Breast epithelium (tissue), 4 donors: ENCODE measurements at regions not wholly inside any gene's neighbourhood (a gene's known extent, or its start where the extent isn't known, plus 50 kb on each side); places are given as distances from the start of the nearest gene placed in this dataset.

Experiments
- DNase-seq, 2 donors: peaks; one replicate each; pipeline ENCODE4 v3.0.0-alpha.2; 2019; ENCODE audit warnings: low spot score in 2 of 2
- H3K27ac ChIP-seq, 2 donors: fragments of 200-600 bp; sonication (generic) in 1 of 2; one replicate each; pipeline ENCODE4 v1.5.1; 2016 to 2019; ENCODE audit warnings: mild to moderate bottlenecking in 1 of 2
- H3K27me3 ChIP-seq, 2 donors: fragments of 200-600 bp; sonication (generic) in 1 of 2; one replicate each; pipeline versions ENCODE4 v1.5.1 to v1.6.0; 2017 to 2019; ENCODE audit warnings: control low read depth in 1 of 2, mild to moderate bottlenecking in 1 of 2
- H3K36me3 ChIP-seq: fragments of 200-600 bp; one replicate; pipeline ENCODE4 v1.5.1; 2019
- H3K4me1 ChIP-seq, 2 donors: fragments of 200-600 bp; sonication (generic); one replicate each; pipeline ENCODE4 v1.5.1; 2016 to 2019; ENCODE audit warnings: control low read depth in 1 of 2
- H3K4me3 ChIP-seq, 3 donors: fragments of 200-600 bp; sonication (generic); 1 replicate in 2 of 3; 2 replicates in 1 of 3; pipeline ENCODE4 v1.5.1; 2016 to 2019; ENCODE audit warnings: mild to moderate bottlenecking in 3 of 3, moderate library complexity in 2 of 3
- H3K9me3 ChIP-seq, 2 donors: fragments of 200-600 bp; sonication (generic) in 1 of 2; one replicate each; pipeline ENCODE4 v1.5.1; 2016 to 2019; ENCODE audit warnings: control low read depth in 1 of 2
- POLR2A ChIP-seq: fragments of 450-650 bp; IDR thresholded peaks from one replicate; pipeline ENCODE4 v1.6.1; 2016; ENCODE audit warnings: antibody characterized with exemption, mild to moderate bottlenecking, moderate library complexity
- POLR2AphosphoS5 ChIP-seq, 3 donors: sonication (generic); formaldehyde crosslinking; IDR thresholded peaks; one replicate each; pipeline ENCODE4 v1.6.1; 2017; ENCODE audit warnings: antibody characterized with exemption in 3 of 3
- intact Hi-C: fragments of 100-400 bp; cut with DNase I; formaldehyde crosslinking; loops from one replicate; pipeline ENCODE4 v1.15.1; 2023; ENCODE audit warnings: low total_unique reads
- TF ChIP-seq, protein P1 (sequence below), 3 donors: fragments of 450-650 bp; IDR thresholded peaks; one replicate each; pipeline ENCODE4 v1.5.1; 2016 to 2017; ENCODE audit warnings: antibody characterized with exemption in 3 of 3, mild to moderate bottlenecking in 3 of 3, moderate library complexity in 3 of 3

DNA sequence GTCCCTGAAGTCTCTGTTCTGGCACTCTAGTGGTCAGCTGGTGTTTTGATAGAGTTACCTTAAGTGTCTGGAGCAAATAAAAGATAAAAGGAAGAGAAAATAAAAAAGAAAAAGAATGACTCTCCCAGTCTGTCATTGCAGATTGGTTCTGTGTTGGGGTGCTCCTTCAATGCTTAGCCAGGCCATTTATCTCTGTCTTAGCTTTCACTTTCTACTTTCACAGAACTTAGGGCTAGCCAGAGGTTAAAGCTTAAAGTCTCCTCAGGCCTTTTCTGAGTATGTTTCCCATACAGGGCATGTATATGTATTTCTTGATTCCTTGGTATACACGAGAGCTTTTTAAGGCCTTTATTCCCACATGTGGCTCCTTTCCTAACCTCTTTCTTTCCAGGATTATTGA lies 83.1 kb upstream of the TEX13D start:
- DNase-seq = no peak
- H3K27ac ChIP-seq = no peak overlapping the region
- no peak overlapping the region for H3K4me3 ChIP-seq
- H3K36me3 ChIP-seq = no peaks in the 10 kb centered on the region
- H3K9me3 ChIP-seq = peaks cover 0 to 8% of the 10 kb centered on the region in 2 donors
- no peaks in the 10 kb centered on the region for H3K4me1 ChIP-seq
- intact Hi-C loops = no loop called here
- H3K27me3 ChIP-seq = peaks cover 0 to 15% of the 10 kb centered on the region in 2 donors
- TF ChIP-seq POLR2AphosphoS5 (IDR thresholded peaks at IDR 0.05) = no peak
- TF ChIP-seq POLR2A = no peak
- TF ChIP-seq, protein P1, sequence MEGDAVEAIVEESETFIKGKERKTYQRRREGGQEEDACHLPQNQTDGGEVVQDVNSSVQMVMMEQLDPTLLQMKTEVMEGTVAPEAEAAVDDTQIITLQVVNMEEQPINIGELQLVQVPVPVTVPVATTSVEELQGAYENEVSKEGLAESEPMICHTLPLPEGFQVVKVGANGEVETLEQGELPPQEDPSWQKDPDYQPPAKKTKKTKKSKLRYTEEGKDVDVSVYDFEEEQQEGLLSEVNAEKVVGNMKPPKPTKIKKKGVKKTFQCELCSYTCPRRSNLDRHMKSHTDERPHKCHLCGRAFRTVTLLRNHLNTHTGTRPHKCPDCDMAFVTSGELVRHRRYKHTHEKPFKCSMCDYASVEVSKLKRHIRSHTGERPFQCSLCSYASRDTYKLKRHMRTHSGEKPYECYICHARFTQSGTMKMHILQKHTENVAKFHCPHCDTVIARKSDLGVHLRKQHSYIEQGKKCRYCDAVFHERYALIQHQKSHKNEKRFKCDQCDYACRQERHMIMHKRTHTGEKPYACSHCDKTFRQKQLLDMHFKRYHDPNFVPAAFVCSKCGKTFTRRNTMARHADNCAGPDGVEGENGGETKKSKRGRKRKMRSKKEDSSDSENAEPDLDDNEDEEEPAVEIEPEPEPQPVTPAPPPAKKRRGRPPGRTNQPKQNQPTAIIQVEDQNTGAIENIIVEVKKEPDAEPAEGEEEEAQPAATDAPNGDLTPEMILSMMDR (IDR thresholded peaks at IDR 0.05) = no peak

DNA sequence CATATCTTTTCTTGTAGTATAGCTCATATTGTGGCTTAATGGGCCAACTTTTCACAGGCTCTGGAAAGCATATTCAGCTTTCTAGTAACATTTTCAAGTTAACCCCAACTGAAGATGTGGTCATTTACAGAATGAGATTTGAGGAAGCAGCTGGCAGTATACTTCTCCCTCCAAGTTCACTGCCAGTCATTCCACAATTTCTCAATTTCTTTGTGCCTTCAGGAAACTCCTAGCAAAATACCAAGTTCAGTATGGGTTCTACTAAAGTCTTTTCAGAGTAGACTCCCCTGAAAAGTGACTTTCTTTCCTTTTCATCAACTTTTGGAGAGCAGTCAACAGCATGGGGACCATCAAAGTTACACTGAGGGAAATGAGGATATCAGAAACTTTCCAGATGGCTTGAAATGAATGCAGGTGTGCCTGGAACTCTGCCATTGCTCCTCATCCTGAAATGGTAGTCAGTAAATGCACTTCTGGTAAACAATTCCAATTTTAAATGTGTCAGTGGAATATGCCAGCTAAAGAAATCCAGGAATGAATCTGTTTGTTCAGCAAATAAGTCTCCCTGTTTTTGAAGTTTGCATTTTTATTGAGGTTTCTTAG lies 81.5 kb upstream of the TEX13D start:
- H3K4me3 ChIP-seq = no peak overlapping the region
- H3K27ac ChIP-seq = no peak overlapping the region
- intact Hi-C loops = no loop called here
- H3K36me3 ChIP-seq = no peaks in the 10 kb centered on the region
- TF ChIP-seq, protein P1 (IDR thresholded peaks at IDR 0.05) = no peak
- TF ChIP-seq POLR2A (no peak), POLR2AphosphoS5 (IDR thresholded peaks at IDR 0.05) (no peak)
- peaks cover 0 to 8% of the 10 kb centered on the region in 2 donors for H3K9me3 ChIP-seq
- H3K4me1 ChIP-seq = no peaks in the 10 kb centered on the region
- H3K27me3 ChIP-seq = peaks cover 0 to 15% of the 10 kb centered on the region in 2 donors
- no peak for DNase-seq

DNA sequence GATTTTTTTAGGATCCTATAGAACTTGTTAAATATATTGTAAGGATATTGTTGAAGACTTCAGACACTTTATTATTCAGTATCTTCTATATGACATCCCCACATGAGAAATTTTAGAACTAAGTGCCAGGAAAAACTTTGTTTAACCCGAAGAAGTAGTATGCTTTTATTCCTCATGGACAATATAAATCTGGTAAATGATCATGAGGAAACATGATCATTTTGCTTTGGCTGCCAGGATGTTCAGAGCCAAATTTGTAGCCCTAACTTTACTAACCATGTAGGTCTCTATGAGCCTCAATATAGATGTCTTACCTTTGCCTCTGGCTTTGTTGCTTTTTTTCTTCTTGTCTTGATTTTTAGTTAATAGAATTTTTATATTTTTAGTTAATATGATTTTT lies 77.8 kb upstream of the TEX13D start:
- H3K4me1 ChIP-seq = no peaks in the 10 kb centered on the region
- intact Hi-C loops = no loop called here
- H3K36me3 ChIP-seq = no peaks in the 10 kb centered on the region
- TF ChIP-seq, protein P1 (IDR thresholded peaks at IDR 0.05) = no peak
- TF ChIP-seq POLR2AphosphoS5 (IDR thresholded peaks at IDR 0.05) (no peak), POLR2A (no peak)
- peaks cover 0 to 15% of the 10 kb centered on the region in 2 donors for H3K27me3 ChIP-seq
- H3K27ac ChIP-seq = no peak overlapping the region
- H3K9me3 ChIP-seq = no peaks in the 10 kb centered on the region
- no peak overlapping the region for H3K4me3 ChIP-seq
- DNase-seq = no peak

DNA sequence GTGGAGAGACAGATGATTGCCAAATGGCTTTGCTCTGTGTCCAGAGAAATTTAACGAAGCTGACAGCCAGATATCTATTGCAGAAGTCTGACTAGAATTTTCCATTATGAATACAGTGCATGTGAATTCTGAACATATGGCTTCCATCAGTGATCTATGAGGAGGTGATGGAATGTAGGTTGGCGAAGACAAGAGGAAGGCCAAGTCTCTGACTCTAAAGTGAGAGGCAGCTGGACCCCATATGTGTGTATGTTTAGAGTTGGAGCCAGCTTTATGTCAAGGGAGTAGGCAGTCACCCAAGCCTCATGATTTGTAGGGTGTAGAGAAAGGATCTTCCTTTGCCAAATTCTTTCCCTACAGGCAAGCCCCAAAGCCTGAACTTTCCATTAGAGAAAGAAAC lies 76.2 kb upstream of the TEX13D start:
- no peak for DNase-seq
- TF ChIP-seq POLR2AphosphoS5 (IDR thresholded peaks at IDR 0.05) (no peak), POLR2A (no peak)
- TF ChIP-seq, protein P1 (IDR thresholded peaks at IDR 0.05) = no peak

DNA sequence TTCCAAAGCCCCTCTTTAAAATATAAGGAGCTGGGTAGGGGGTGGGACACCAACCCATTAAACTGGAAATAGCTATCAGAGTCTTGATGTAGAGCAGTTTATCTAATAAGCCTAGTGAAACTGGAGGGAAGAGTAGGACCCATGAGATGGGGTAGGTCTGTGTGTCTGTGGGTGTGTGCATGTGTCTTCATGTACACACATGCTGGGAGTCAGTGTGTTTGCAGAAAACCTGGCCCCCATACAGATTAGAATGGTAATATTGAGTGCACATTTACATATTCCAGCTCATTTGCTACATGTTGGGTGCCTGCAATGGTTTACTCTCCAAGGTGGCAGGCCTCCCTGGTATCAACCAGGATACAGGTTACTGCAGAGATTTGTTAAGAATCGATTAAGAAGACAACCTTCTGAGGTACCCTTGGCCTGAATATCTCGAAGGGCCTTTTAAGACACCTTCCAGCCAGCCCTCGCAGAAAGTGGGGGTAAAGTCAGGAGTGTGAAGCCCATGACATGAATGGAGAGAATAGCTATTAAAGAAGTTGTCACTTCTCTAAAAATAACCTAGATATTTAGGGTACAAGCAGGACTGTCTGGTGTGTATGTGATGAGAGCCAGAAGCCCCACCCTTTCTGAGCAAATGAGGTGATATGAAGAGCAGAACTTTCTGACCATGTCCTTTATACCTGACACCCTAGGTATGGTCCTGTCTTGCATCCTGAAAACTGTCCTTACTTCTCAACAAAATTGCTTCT lies 75.7 kb upstream of the TEX13D start:
- intact Hi-C loops = no loop called here
- Histone ChIP-seq H3K36me3 (no peaks in the 10 kb centered on the region), H3K4me1 (no peaks in the 10 kb centered on the region), H3K9me3 (no peaks in the 10 kb centered on the region), H3K4me3 (no peak overlapping the region), H3K27ac (no peak overlapping the region), H3K27me3 (peaks cover 0 to 10% of the 10 kb centered on the region in 2 donors)
- DNase-seq = no peak
- no peak for TF ChIP-seq POLR2A
- TF ChIP-seq, protein P1 (IDR thresholded peaks at IDR 0.05) = no peak
- no peak for TF ChIP-seq POLR2AphosphoS5 (IDR thresholded peaks at IDR 0.05)

More for the DNA sequence above, 76.2 kb upstream of the TEX13D start:
- H3K27ac ChIP-seq = no peak overlapping the region
- intact Hi-C loops = no loop called here
- H3K4me1 ChIP-seq = no peaks in the 10 kb centered on the region
- no peaks in the 10 kb centered on the region for H3K36me3 ChIP-seq
- H3K9me3 ChIP-seq = no peaks in the 10 kb centered on the region
- peaks cover 0 to 15% of the 10 kb centered on the region in 2 donors for H3K27me3 ChIP-seq
- no peak overlapping the region for H3K4me3 ChIP-seq
